A549 (cell line): ENCODE measurements at regions not wholly inside any gene's neighbourhood (a gene's known extent, or its start where the extent isn't known, plus 50 kb on each side); places are given as distances from the start of the nearest gene placed in this dataset.
"Not testable (repeated sequence)": the region's sequence is repeated elsewhere in the genome, so short reads cannot be mapped to it uniquely, and the experiment has no call there.

Experiments
- ATAC-seq, 2 experiments: fragments of 200-7000 bp in 1 of 2; fragments of >200 bp in 1 of 2; cut with Nextera tagmentation in 1 of 2; cut with Tn5 transposase in 1 of 2; 3 replicates each; pipeline versions ENCODE4 v1.8.0 to v1.9.1; 2018 to 2020; ENCODE audit warnings: mild to moderate bottlenecking in 1 of 2, moderate library complexity in 1 of 2
- CTCF ChIA-PET: fragments of 300-600 bp; sonication (Branson Sonifier 250); formaldehyde crosslinking; extraction: SDS; loops from one replicate; lab custom pipeline; 2021; ENCODE audit warnings: antibody characterized with exemption, inconsistent platforms; lab: Yijun Ruan, JAX
- POLR2A ChIA-PET: fragments of 350-600 bp; formaldehyde crosslinking; extraction: SDS; loops from one replicate; lab custom pipeline; 2021; ENCODE audit warnings: antibody characterized with exemption, inconsistent platforms; lab: Yijun Ruan, JAX
- DNase-seq, 2 experiments: peaks; one replicate each; pipeline versions ENCODE4 v3.0.0 to v3.0.0-alpha.2; 2011 to 2016; ENCODE audit warnings: low read depth in 1 of 2, low spot score in 1 of 2
- FAIRE-seq: peaks from 2 replicates; lab custom pipeline; 2011; peaks lifted over from hg19 to GRCh38; lab: Jason Lieb, UNC
- H3K27ac ChIP-seq, 2 experiments: fragments of >200 bp; sonication (Bioruptor Twin); formaldehyde crosslinking; 3 replicates each; pipeline ENCODE4 v1.5.1; 2016 to 2017
- H3K4me1 ChIP-seq: fragments of >200 bp; sonication (Bioruptor Twin); formaldehyde crosslinking; 3 replicates; pipeline ENCODE4 v1.6.1; 2016
- H3K4me2 ChIP-seq: fragments of >200 bp; sonication (Bioruptor Twin); formaldehyde crosslinking; 3 replicates; pipeline ENCODE4 v1.6.1; 2016
- H3K4me3 ChIP-seq: fragments of >200 bp; sonication (Bioruptor Twin); formaldehyde crosslinking; 3 replicates; pipeline ENCODE4 v1.5.1; 2016
- H3K9me3 ChIP-seq: fragments of >200 bp; sonication (Bioruptor Twin); formaldehyde crosslinking; 3 replicates; pipeline ENCODE4 v1.6.1; 2016
- BHLHE40 ChIP-seq: IDR thresholded peaks from 2 replicates; pipeline ENCODE4 v1.6.1; 2012; ENCODE audit warnings: low read depth, low read length, inconsistent platforms
- CEBPB ChIP-seq, 2 experiments: fragments of >200 bp in 1 of 2; sonication (Bioruptor Twin) in 1 of 2; formaldehyde crosslinking in 1 of 2; IDR thresholded peaks; 2 replicates each; pipeline ENCODE4 v1.6.1; 2012 to 2016
- CHD2 ChIP-seq: fragments of 150-350 bp; IDR thresholded peaks from 2 replicates; pipeline ENCODE4 v1.6.1; 2014; ENCODE audit warnings: low read length; ENCODE audit not compliant: partially characterized antibody
- EHMT2 ChIP-seq: fragments of 200-600 bp; sonication (generic); IDR thresholded peaks from 2 replicates; pipeline ENCODE4 v1.6.1; 2016; ENCODE audit warnings: antibody characterized with exemption, low read depth, mild to moderate bottlenecking, moderate library complexity
- ESRRA ChIP-seq: fragments of 150-350 bp; IDR thresholded peaks from 2 replicates; pipeline ENCODE4 v1.6.1; 2014; ENCODE audit warnings: mild to moderate bottlenecking, low read length, borderline replicate concordance
- FOSB ChIP-seq: fragments of 250-450 bp; sonication (Bioruptor Pico); IDR thresholded peaks from 2 replicates; pipeline ENCODE4 v1.5.0; 2020; ENCODE audit warnings: mild to moderate bottlenecking, moderate library complexity
- FOXS1 ChIP-seq: fragments of 250-450 bp; sonication (Bioruptor Pico); IDR thresholded peaks from 2 replicates; pipeline ENCODE4 v1.5.0; 2020; ENCODE audit warnings: mild to moderate bottlenecking, moderate library complexity
- HEYL ChIP-seq: fragments of 250-450 bp; sonication (Bioruptor Pico); IDR thresholded peaks from 2 replicates; pipeline ENCODE4 v1.8.0; 2021; ENCODE audit warnings: mild to moderate bottlenecking, moderate library complexity
- HOXB13 ChIP-seq: fragments of 250-450 bp; sonication (Bioruptor Pico); IDR thresholded peaks from 2 replicates; pipeline ENCODE4 v1.5.0; 2020; ENCODE audit warnings: low read depth, mild to moderate bottlenecking, moderate library complexity
- HOXB5 ChIP-seq: fragments of 250-450 bp; sonication (Bioruptor Pico); IDR thresholded peaks from 2 replicates; pipeline ENCODE4 v1.5.0; 2020; ENCODE audit warnings: mild to moderate bottlenecking, moderate library complexity
- JUNB ChIP-seq: fragments of >200 bp; sonication (Bioruptor Twin); formaldehyde crosslinking; IDR thresholded peaks from 2 replicates; pipeline ENCODE4 v1.6.1; 2016
- KDM5A ChIP-seq: fragments of 200-600 bp; sonication (generic); IDR thresholded peaks from 2 replicates; pipeline ENCODE4 v1.6.1; 2016; ENCODE audit warnings: antibody characterized with exemption, mild to moderate bottlenecking
- MAZ ChIP-seq: fragments of 150-350 bp; IDR thresholded peaks from 2 replicates; pipeline ENCODE4 v1.6.1; 2014; ENCODE audit warnings: antibody characterized with exemption, low read depth, low read length, borderline replicate concordance
- NR3C1 ChIP-seq: fragments of >200 bp; sonication (Bioruptor Twin); formaldehyde crosslinking; IDR thresholded peaks from 3 replicates; pipeline ENCODE4 v1.6.1; 2017
- POLR2AphosphoS2 ChIP-seq: conservative IDR thresholded peaks from 2 replicates; pipeline ENCODE4 v1.6.1; 2012; ENCODE audit warnings: low read length, improper control_type of control experiment, inconsistent platforms
- RAD21 ChIP-seq, 2 experiments: fragments of >200 bp in 1 of 2; sonication (Bioruptor Twin) in 1 of 2; formaldehyde crosslinking in 1 of 2; IDR thresholded peaks in 1 of 2; conservative IDR thresholded peaks in 1 of 2; 2 replicates in 1 of 2; 3 replicates in 1 of 2; pipeline ENCODE4 v1.6.1; 2012 to 2018; ENCODE audit warnings: inconsistent platforms in 1 of 2
- RCOR1 ChIP-seq: fragments of 150-350 bp; IDR thresholded peaks from 2 replicates; pipeline ENCODE4 v1.6.1; 2014; ENCODE audit warnings: antibody characterized with exemption, low read length, low read depth
- RFX5 ChIP-seq: fragments of 450-650 bp; IDR thresholded peaks from 2 replicates; pipeline ENCODE4 v1.7.1; 2014; ENCODE audit warnings: antibody characterized with exemption, mild to moderate bottlenecking, moderate library complexity
- SMC3 ChIP-seq: fragments of >200 bp; sonication (Bioruptor Twin); formaldehyde crosslinking; IDR thresholded peaks from 3 replicates; pipeline ENCODE4 v1.6.1; 2018; ENCODE audit warnings: inconsistent platforms
- ZNF302 ChIP-seq: fragments of 250-450 bp; sonication (Bioruptor Pico); IDR thresholded peaks from 2 replicates; pipeline ENCODE4 v1.9.0; 2021; ENCODE audit warnings: inconsistent platforms, mild to moderate bottlenecking, moderate library complexity
- WGBS: methylation state at CpG from one replicate; pipeline ENCODE4 v1.1.6; 2017; ENCODE audit errors: missing lambda C conversion rate; 5-methylcytosine and 5-hydroxymethylcytosine counted together
- TF ChIP-seq, protein P1 (sequence below): fragments of 200-600 bp; sonication (generic); IDR thresholded peaks from 2 replicates; pipeline ENCODE4 v1.6.1; 2016; ENCODE audit warnings: antibody characterized with exemption, mild to moderate bottlenecking, moderate library complexity
- TF ChIP-seq, protein P2 (sequence below): fragments of 250-450 bp; sonication (Bioruptor Pico); IDR thresholded peaks from 2 replicates; pipeline ENCODE4 v1.5.0; 2021; ENCODE audit warnings: mild to moderate bottlenecking, moderate library complexity, borderline replicate concordance
- TF ChIP-seq, protein P3 (sequence below): IDR thresholded peaks from 2 replicates; pipeline ENCODE4 v1.6.1; 2012
- TF ChIP-seq, protein P4 (sequence below): fragments of 250-450 bp; sonication (Bioruptor Pico); IDR thresholded peaks from 2 replicates; pipeline ENCODE4 v1.5.0; 2020; ENCODE audit warnings: low read depth, mild to moderate bottlenecking, moderate library complexity
- TF ChIP-seq, protein P5 (sequence below): fragments of >200 bp; sonication (Bioruptor Twin); formaldehyde crosslinking; IDR thresholded peaks from 2 replicates; pipeline ENCODE4 v1.6.1; 2016

DNA sequence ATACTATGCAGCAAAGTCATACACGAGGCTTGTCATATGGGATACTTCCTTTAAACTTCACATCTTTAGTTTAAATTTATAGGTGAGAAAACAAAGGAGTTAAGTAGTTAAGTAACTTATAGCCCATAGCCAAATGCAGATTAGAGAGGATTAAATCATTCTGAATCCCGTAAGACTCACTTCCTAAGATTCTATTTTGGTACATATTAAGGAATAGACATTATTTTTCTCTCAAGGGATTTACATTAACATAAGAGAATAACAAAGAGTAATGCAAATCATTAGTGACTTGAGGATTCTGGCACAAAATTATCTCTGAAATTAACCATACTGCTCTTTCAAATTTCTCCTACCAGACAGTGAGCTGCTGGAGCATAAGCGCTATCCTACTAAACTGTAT, 747.4 kb upstream of the ARPP21 start:
- no peak for DNase-seq

DNA sequence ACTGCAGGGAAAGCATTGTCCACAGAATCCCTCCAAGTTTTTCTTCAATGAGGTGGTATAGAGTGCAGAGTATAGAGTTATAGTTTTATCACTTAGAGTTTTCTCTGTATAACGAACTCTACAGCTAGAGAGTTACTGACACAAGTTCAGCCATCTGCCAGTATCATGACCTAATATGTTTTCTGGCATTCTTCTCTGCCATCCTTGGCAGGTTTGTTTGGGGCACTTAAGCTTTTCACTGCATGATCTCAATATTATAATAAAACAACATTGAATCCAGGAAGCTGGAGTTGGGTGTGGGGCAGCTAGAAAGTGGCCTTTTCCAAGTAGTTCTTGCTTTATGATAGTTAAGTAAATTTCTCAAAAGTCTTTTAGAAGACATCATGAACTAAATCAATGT, 743.5 kb upstream of the ARPP21 start:
- WGBS: 3% methylated on average over 1 of the region's 1 CpG

More for the DNA sequence above, 747.4 kb upstream of the ARPP21 start:
- ATAC-seq: no peak
- FAIRE-seq: no peak
- ChIA-PET CTCF (no interaction called here), POLR2A (no interaction called here)
- no peak overlapping the region for H3K4me3 ChIP-seq
- 41% methylated on average over 3 of the region's 3 CpGs for WGBS
- TF ChIP-seq ZNF302 (CRISPR knock-in tag) (no peak), HEYL (CRISPR knock-in tag) (no peak), CHD2 (no peak), MAZ (no peak), FOXS1 (no peak), EHMT2 (no peak), FOSB (CRISPR knock-in tag) (no peak), POLR2AphosphoS2 (no peak), RCOR1 (no peak), CEBPB (IDR thresholded peaks at IDR 0.05) (no peak), HOXB5 (CRISPR knock-in tag) (no peak), KDM5A (no peak), RFX5 (no peak), RAD21 (conservative IDR thresholded peaks at IDR 0.05 in 1 of 2, IDR thresholded peaks at IDR 0.05 in 1 of 2) (no peak)
- TF ChIP-seq, protein P1, sequence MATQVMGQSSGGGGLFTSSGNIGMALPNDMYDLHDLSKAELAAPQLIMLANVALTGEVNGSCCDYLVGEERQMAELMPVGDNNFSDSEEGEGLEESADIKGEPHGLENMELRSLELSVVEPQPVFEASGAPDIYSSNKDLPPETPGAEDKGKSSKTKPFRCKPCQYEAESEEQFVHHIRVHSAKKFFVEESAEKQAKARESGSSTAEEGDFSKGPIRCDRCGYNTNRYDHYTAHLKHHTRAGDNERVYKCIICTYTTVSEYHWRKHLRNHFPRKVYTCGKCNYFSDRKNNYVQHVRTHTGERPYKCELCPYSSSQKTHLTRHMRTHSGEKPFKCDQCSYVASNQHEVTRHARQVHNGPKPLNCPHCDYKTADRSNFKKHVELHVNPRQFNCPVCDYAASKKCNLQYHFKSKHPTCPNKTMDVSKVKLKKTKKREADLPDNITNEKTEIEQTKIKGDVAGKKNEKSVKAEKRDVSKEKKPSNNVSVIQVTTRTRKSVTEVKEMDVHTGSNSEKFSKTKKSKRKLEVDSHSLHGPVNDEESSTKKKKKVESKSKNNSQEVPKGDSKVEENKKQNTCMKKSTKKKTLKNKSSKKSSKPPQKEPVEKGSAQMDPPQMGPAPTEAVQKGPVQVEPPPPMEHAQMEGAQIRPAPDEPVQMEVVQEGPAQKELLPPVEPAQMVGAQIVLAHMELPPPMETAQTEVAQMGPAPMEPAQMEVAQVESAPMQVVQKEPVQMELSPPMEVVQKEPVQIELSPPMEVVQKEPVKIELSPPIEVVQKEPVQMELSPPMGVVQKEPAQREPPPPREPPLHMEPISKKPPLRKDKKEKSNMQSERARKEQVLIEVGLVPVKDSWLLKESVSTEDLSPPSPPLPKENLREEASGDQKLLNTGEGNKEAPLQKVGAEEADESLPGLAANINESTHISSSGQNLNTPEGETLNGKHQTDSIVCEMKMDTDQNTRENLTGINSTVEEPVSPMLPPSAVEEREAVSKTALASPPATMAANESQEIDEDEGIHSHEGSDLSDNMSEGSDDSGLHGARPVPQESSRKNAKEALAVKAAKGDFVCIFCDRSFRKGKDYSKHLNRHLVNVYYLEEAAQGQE: no peak
- TF ChIP-seq, protein P2, sequence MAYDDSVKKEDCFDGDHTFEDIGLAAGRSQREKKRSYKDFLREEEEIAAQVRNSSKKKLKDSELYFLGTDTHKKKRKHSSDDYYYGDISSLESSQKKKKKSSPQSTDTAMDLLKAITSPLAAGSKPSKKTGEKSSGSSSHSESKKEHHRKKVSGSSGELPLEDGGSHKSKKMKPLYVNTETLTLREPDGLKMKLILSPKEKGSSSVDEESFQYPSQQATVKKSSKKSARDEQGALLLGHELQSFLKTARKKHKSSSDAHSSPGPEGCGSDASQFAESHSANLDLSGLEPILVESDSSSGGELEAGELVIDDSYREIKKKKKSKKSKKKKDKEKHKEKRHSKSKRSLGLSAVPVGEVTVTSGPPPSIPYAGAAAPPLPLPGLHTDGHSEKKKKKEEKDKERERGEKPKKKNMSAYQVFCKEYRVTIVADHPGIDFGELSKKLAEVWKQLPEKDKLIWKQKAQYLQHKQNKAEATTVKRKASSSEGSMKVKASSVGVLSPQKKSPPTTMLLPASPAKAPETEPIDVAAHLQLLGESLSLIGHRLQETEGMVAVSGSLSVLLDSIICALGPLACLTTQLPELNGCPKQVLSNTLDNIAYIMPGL (CRISPR knock-in tag): no peak
- TF ChIP-seq, protein P3, sequence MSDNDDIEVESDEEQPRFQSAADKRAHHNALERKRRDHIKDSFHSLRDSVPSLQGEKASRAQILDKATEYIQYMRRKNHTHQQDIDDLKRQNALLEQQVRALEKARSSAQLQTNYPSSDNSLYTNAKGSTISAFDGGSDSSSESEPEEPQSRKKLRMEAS: no peak
- TF ChIP-seq, protein P4, sequence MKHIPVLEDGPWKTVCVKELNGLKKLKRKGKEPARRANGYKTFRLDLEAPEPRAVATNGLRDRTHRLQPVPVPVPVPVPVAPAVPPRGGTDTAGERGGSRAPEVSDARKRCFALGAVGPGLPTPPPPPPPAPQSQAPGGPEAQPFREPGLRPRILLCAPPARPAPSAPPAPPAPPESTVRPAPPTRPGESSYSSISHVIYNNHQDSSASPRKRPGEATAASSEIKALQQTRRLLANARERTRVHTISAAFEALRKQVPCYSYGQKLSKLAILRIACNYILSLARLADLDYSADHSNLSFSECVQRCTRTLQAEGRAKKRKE (CRISPR knock-in tag): no peak
- H3K4me2 ChIP-seq: no peak overlapping the region
- no peak overlapping the region for H3K27ac ChIP-seq
- H3K4me1 ChIP-seq: no peaks in the 10 kb centered on the region
- no peaks in the 10 kb centered on the region for H3K9me3 ChIP-seq

DNA sequence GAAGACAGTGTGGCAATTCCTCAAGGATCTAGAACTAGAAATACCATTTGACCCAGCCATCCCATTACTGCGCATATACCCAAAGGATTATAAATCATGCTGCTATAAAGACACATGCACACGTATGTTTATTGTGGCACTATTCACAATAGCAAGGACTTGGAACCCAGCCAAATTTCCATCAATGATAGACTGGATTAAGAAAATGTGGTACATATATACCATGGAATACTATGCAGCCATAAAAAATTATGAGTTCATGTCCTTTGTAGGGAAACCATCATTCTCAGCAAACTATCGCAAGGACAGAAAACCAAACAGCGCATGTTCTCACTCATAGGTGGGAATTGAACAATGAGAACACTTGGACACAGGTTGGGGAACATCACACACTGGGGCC, 729.6 kb upstream of the ARPP21 start:
- H3K4me1 ChIP-seq, CTCF ChIA-PET, POLR2A ChIA-PET, H3K9me3 ChIP-seq, H3K4me2 ChIP-seq, H3K4me3 ChIP-seq, H3K27ac ChIP-seq, ATAC-seq, DNase-seq, FAIRE-seq: not testable (repeated sequence)
- 66% methylated on average over 4 of the region's 4 CpGs for WGBS

More for the DNA sequence above, 743.5 kb upstream of the ARPP21 start:
- no peaks in the 10 kb centered on the region for H3K9me3 ChIP-seq
- H3K4me3 ChIP-seq: no peak overlapping the region
- FAIRE-seq: no peak
- ChIA-PET CTCF (no interaction called here), POLR2A (no interaction called here)
- ATAC-seq: no peak
- no peak overlapping the region for H3K27ac ChIP-seq
- no peak overlapping the region for H3K4me2 ChIP-seq
- H3K4me1 ChIP-seq: no peaks in the 10 kb centered on the region
- DNase-seq: no peak
- no peak for TF ChIP-seq HOXB5 (CRISPR knock-in tag)
- TF ChIP-seq NR3C1: no peak
- TF ChIP-seq CEBPB (IDR thresholded peaks at IDR 0.05): no peak
- TF ChIP-seq MAZ: no peak
- TF ChIP-seq JUNB: no peak
- TF ChIP-seq HOXB13 (CRISPR knock-in tag): no peak
- TF ChIP-seq, protein P5, sequence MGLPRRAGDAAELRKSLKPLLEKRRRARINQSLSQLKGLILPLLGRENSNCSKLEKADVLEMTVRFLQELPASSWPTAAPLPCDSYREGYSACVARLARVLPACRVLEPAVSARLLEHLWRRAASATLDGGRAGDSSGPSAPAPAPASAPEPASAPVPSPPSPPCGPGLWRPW: no peak
- TF ChIP-seq BHLHE40: no peak
- no peak for TF ChIP-seq SMC3
- TF ChIP-seq ESRRA: no peak
